ENCODE measurements at regions not wholly inside any gene's neighbourhood (a gene's known extent, or its start where the extent isn't known, plus 50 kb on each side); places are given as distances from the start of the nearest gene placed in this dataset.

- no peak for TF ChIP-seq POLR2A (IDR thresholded peaks at IDR 0.05; ENCODE audit: low read depth, low read length)
- FAIRE-seq (no peak), DNase-seq (ENCODE audit: insufficient read length, low spot score) (no peak)
Measured at GRCh38 chr2:120677221-120677620, 58.4 kb upstream of the GLI2 start.

GRCh38 chr2:120677696-120678247 is 57.9 kb upstream of the GLI2 start:
- DNase-seq (ENCODE audit: insufficient read length, low spot score) (no peak), FAIRE-seq (no peak)
- no peak for TF ChIP-seq POLR2A (IDR thresholded peaks at IDR 0.05; ENCODE audit: low read depth, low read length)

- DNase-seq (ENCODE audit: insufficient read length, low spot score) (no peak), FAIRE-seq (no peak)
- no peak for TF ChIP-seq POLR2A (IDR thresholded peaks at IDR 0.05; ENCODE audit: low read depth, low read length)
Measured at GRCh38 chr2:120678251-120678650, 57.4 kb upstream of the GLI2 start.

GRCh38 chr2:120678926-120679325 is 56.7 kb upstream of the GLI2 start:
- FAIRE-seq (no peak), DNase-seq (ENCODE audit: insufficient read length, low spot score) (no peak)
- TF ChIP-seq POLR2A (IDR thresholded peaks at IDR 0.05; ENCODE audit: low read depth, low read length) = no peak

GRCh38 chr2:120679526-120679925 is 56.1 kb upstream of the GLI2 start:
- no peak for FAIRE-seq
- TF ChIP-seq POLR2A (IDR thresholded peaks at IDR 0.05; ENCODE audit: low read depth, low read length) = no peak
- no peak for DNase-seq (ENCODE audit: insufficient read length, low spot score)

GRCh38 chr2:120680136-120680761 is 55.4 kb upstream of the GLI2 start:
- FAIRE-seq (no peak), DNase-seq (ENCODE audit: insufficient read length, low spot score) (peak; percentile 63)
- no peak for TF ChIP-seq POLR2A (IDR thresholded peaks at IDR 0.05; ENCODE audit: low read depth, low read length)

- TF ChIP-seq POLR2A (IDR thresholded peaks at IDR 0.05; ENCODE audit: low read depth, low read length) = no peak
- no peak for DNase-seq (ENCODE audit: insufficient read length, low spot score)
- FAIRE-seq = no peak
Measured at GRCh38 chr2:120681181-120681580, 54.5 kb upstream of the GLI2 start.

GRCh38 chr2:120681696-120682288 is 53.9 kb upstream of the GLI2 start:
- no peak for TF ChIP-seq POLR2A (IDR thresholded peaks at IDR 0.05; ENCODE audit: low read depth, low read length)
- DNase-seq (ENCODE audit: insufficient read length, low spot score) (no peak), FAIRE-seq (no peak)

- FAIRE-seq = no peak
- DNase-seq (ENCODE audit: insufficient read length, low spot score) = no peak
- TF ChIP-seq POLR2A (IDR thresholded peaks at IDR 0.05; ENCODE audit: low read depth, low read length) = no peak
Measured at GRCh38 chr2:120682654-120683053, 53.0 kb upstream of the GLI2 start.

GRCh38 chr2:120683081-120683480 is 52.6 kb upstream of the GLI2 start:
- FAIRE-seq (no peak), DNase-seq (ENCODE audit: insufficient read length, low spot score) (no peak)
- TF ChIP-seq POLR2A (IDR thresholded peaks at IDR 0.05; ENCODE audit: low read depth, low read length) = no peak

- FAIRE-seq (no peak), DNase-seq (ENCODE audit: insufficient read length, low spot score) (no peak)
- no peak for TF ChIP-seq POLR2A (IDR thresholded peaks at IDR 0.05; ENCODE audit: low read depth, low read length)
Measured at GRCh38 chr2:120683701-120684100, 52.0 kb upstream of the GLI2 start.

- no peak for DNase-seq (ENCODE audit: insufficient read length, low spot score)
- TF ChIP-seq POLR2A (IDR thresholded peaks at IDR 0.05; ENCODE audit: low read depth, low read length) = no peak
- FAIRE-seq = no peak
Measured at GRCh38 chr2:120684289-120685065, 51.2 kb upstream of the GLI2 start.

GRCh38 chr2:120685066-120685973 is 50.3 kb upstream of the GLI2 start:
- FAIRE-seq (no peak), DNase-seq (ENCODE audit: insufficient read length, low spot score) (no peak)
- no peak for TF ChIP-seq POLR2A (IDR thresholded peaks at IDR 0.05; ENCODE audit: low read depth, low read length)

All from H54 (cell line).